ENCODE measurements at regions not wholly inside any gene's neighbourhood (a gene's known extent, or its start where the extent isn't known, plus 50 kb on each side); places are given as distances from the start of the nearest gene placed in this dataset.

GRCh38 chrX:124592744-124593143 lies 246.4 kb downstream of the SH2D1A start:
- TF ChIP-seq EP300 (IDR thresholded peaks at IDR 0.05; ENCODE audit: borderline replicate concordance in 1 of 2, control insufficient read depth in 1 of 2, low read depth in 2 of 2, low read length in 2 of 2) (no peak), ZBTB33 (IDR thresholded peaks at IDR 0.05) (no peak), TARDBP (IDR thresholded peaks at IDR 0.05; ENCODE audit: borderline replicate concordance) (no peak), TAF1 (IDR thresholded peaks at IDR 0.05; ENCODE audit: borderline replicate concordance, low read depth, low read length) (no peak), CBX3 (IDR thresholded peaks at IDR 0.05; ENCODE audit: borderline replicate concordance, low read depth) (no peak), POLR2AphosphoS5 (IDR thresholded peaks at IDR 0.05; ENCODE audit: low read length) (no peak), ZSCAN29 (IDR thresholded peaks at IDR 0.05) (no peak), SREBF1 (IDR thresholded peaks at IDR 0.05; ENCODE audit: low read length) (no peak), CTCF (IDR thresholded peaks at IDR 0.05 in 2 of 3, conservative IDR thresholded peaks at IDR 0.05 in 1 of 3; ENCODE audit: control insufficient read depth in 2 of 3, extremely low read depth in 1 of 3, insufficient read depth in 1 of 3, low read depth in 3 of 3, low read length in 3 of 3) (no peak)
